ENCODE measurements at regions not wholly inside any gene's neighbourhood (a gene's known extent, or its start where the extent isn't known, plus 50 kb on each side); places are given as distances from the start of the nearest gene placed in this dataset.

- TF ChIP-seq EZH2 (IDR thresholded peaks at IDR 0.05; ENCODE audit: borderline replicate concordance, low read depth, low read length, poor library complexity, severe bottlenecking) = no peak
- no peak for TF ChIP-seq CTCF (conservative IDR thresholded peaks at IDR 0.05; ENCODE audit: low read depth, low read length)
Measured at GRCh38 chr3:102124704-102125103, 275.4 kb downstream of the NFKBIZ start.

Measured in A673 (cell line).